A549 (cell line): ENCODE measurements at regions not wholly inside any gene's neighbourhood (a gene's known extent, or its start where the extent isn't known, plus 50 kb on each side); places are given as distances from the start of the nearest gene placed in this dataset.

Source experiments
- ATAC-seq, 2 experiments: fragments of 200-7000 bp in 1 of 2; fragments of >200 bp in 1 of 2; cut with Nextera tagmentation in 1 of 2; cut with Tn5 transposase in 1 of 2; 3 replicates each; pipeline versions ENCODE4 v1.8.0 to v1.9.1; 2018 to 2020; ENCODE audit warnings: mild to moderate bottlenecking in 1 of 2, moderate library complexity in 1 of 2
- CTCF ChIA-PET: fragments of 300-600 bp; sonication (Branson Sonifier 250); formaldehyde crosslinking; extraction: SDS; loops from one replicate; lab custom pipeline; 2021; ENCODE audit warnings: antibody characterized with exemption, inconsistent platforms; lab: Yijun Ruan, JAX
- POLR2A ChIA-PET: fragments of 350-600 bp; formaldehyde crosslinking; extraction: SDS; loops from one replicate; lab custom pipeline; 2021; ENCODE audit warnings: antibody characterized with exemption, inconsistent platforms; lab: Yijun Ruan, JAX
- DNase-seq, 2 experiments: peaks; one replicate each; pipeline versions ENCODE4 v3.0.0 to v3.0.0-alpha.2; 2011 to 2016; ENCODE audit warnings: low read depth in 1 of 2, low spot score in 1 of 2
- FAIRE-seq: peaks from 2 replicates; lab custom pipeline; 2011; peaks lifted over from hg19 to GRCh38; lab: Jason Lieb, UNC
- H3K27ac ChIP-seq, 2 experiments: fragments of >200 bp; sonication (Bioruptor Twin); formaldehyde crosslinking; 3 replicates each; pipeline ENCODE4 v1.5.1; 2016 to 2017
- H3K4me1 ChIP-seq: fragments of >200 bp; sonication (Bioruptor Twin); formaldehyde crosslinking; 3 replicates; pipeline ENCODE4 v1.6.1; 2016
- H3K4me2 ChIP-seq: fragments of >200 bp; sonication (Bioruptor Twin); formaldehyde crosslinking; 3 replicates; pipeline ENCODE4 v1.6.1; 2016
- H3K4me3 ChIP-seq: fragments of >200 bp; sonication (Bioruptor Twin); formaldehyde crosslinking; 3 replicates; pipeline ENCODE4 v1.5.1; 2016
- H3K9me3 ChIP-seq: fragments of >200 bp; sonication (Bioruptor Twin); formaldehyde crosslinking; 3 replicates; pipeline ENCODE4 v1.6.1; 2016
- ATOH8 ChIP-seq: fragments of 250-450 bp; sonication (Bioruptor Pico); IDR thresholded peaks from 2 replicates; pipeline ENCODE4 v1.5.0; 2020; ENCODE audit warnings: low read depth, mild to moderate bottlenecking, moderate library complexity
- BCL3 ChIP-seq: fragments of >200 bp; sonication (Bioruptor Twin); formaldehyde crosslinking; IDR thresholded peaks from 3 replicates; pipeline ENCODE4 v1.6.1; 2016
- CHD2 ChIP-seq: fragments of 150-350 bp; IDR thresholded peaks from 2 replicates; pipeline ENCODE4 v1.6.1; 2014; ENCODE audit warnings: low read length; ENCODE audit not compliant: partially characterized antibody
- CHD4 ChIP-seq: fragments of 200-600 bp; sonication (generic); IDR thresholded peaks from 2 replicates; pipeline ENCODE4 v1.6.1; 2016; ENCODE audit warnings: antibody characterized with exemption, mild to moderate bottlenecking, borderline replicate concordance
- CTCF ChIP-seq: fragments of >200 bp; sonication (Bioruptor Twin); formaldehyde crosslinking; IDR thresholded peaks from 3 replicates; pipeline ENCODE4 v1.5.1; 2016
- EHF ChIP-seq: fragments of 250-450 bp; sonication (Bioruptor Pico); IDR thresholded peaks from 2 replicates; pipeline ENCODE4 v1.5.0; 2020; ENCODE audit warnings: mild to moderate bottlenecking
- EHMT2 ChIP-seq: fragments of 200-600 bp; sonication (generic); IDR thresholded peaks from 2 replicates; pipeline ENCODE4 v1.6.1; 2016; ENCODE audit warnings: antibody characterized with exemption, low read depth, mild to moderate bottlenecking, moderate library complexity
- FOXS1 ChIP-seq: fragments of 250-450 bp; sonication (Bioruptor Pico); IDR thresholded peaks from 2 replicates; pipeline ENCODE4 v1.5.0; 2020; ENCODE audit warnings: mild to moderate bottlenecking, moderate library complexity
- HEYL ChIP-seq: fragments of 250-450 bp; sonication (Bioruptor Pico); IDR thresholded peaks from 2 replicates; pipeline ENCODE4 v1.8.0; 2021; ENCODE audit warnings: mild to moderate bottlenecking, moderate library complexity
- HMGXB4 ChIP-seq: fragments of 250-450 bp; sonication (Bioruptor Pico); IDR thresholded peaks from 2 replicates; pipeline ENCODE4 v1.5.0; 2021; ENCODE audit warnings: mild to moderate bottlenecking, moderate library complexity, borderline replicate concordance
- HOXB13 ChIP-seq: fragments of 250-450 bp; sonication (Bioruptor Pico); IDR thresholded peaks from 2 replicates; pipeline ENCODE4 v1.5.0; 2020; ENCODE audit warnings: low read depth, mild to moderate bottlenecking, moderate library complexity
- HOXB5 ChIP-seq: fragments of 250-450 bp; sonication (Bioruptor Pico); IDR thresholded peaks from 2 replicates; pipeline ENCODE4 v1.5.0; 2020; ENCODE audit warnings: mild to moderate bottlenecking, moderate library complexity
- KDM1A ChIP-seq: fragments of 200-600 bp; sonication (generic); IDR thresholded peaks from 2 replicates; pipeline ENCODE4 v1.6.1; 2016; ENCODE audit warnings: low read depth, mild to moderate bottlenecking
- MYC ChIP-seq: IDR thresholded peaks from 2 replicates; pipeline ENCODE4 v1.6.1; 2012; ENCODE audit warnings: mild to moderate bottlenecking, inconsistent platforms, low read length, improper control_type of control experiment, borderline replicate concordance
- NFE2L2 ChIP-seq: fragments of 150-350 bp; conservative IDR thresholded peaks from 2 replicates; pipeline ENCODE4 v1.6.1; 2014; ENCODE audit warnings: low read length
- NR3C1 ChIP-seq: fragments of >200 bp; sonication (Bioruptor Twin); formaldehyde crosslinking; IDR thresholded peaks from 3 replicates; pipeline ENCODE4 v1.6.1; 2017
- PHF8 ChIP-seq: fragments of 200-600 bp; sonication (generic); IDR thresholded peaks from 2 replicates; pipeline ENCODE4 v1.6.1; 2016; ENCODE audit warnings: low read depth, mild to moderate bottlenecking, antibody characterized with exemption, moderate library complexity, borderline replicate concordance
- RAD21 ChIP-seq, 2 experiments: fragments of >200 bp in 1 of 2; sonication (Bioruptor Twin) in 1 of 2; formaldehyde crosslinking in 1 of 2; IDR thresholded peaks in 1 of 2; conservative IDR thresholded peaks in 1 of 2; 2 replicates in 1 of 2; 3 replicates in 1 of 2; pipeline ENCODE4 v1.6.1; 2012 to 2018; ENCODE audit warnings: inconsistent platforms in 1 of 2
- RARB ChIP-seq: fragments of 250-450 bp; sonication (Bioruptor Pico); IDR thresholded peaks from 2 replicates; pipeline ENCODE4 v1.8.0; 2021; ENCODE audit warnings: mild to moderate bottlenecking, moderate library complexity
- REST ChIP-seq: fragments of 200-600 bp; sonication (generic); IDR thresholded peaks from 2 replicates; pipeline ENCODE4 v1.6.1; 2016; ENCODE audit warnings: antibody characterized with exemption, mild to moderate bottlenecking, moderate library complexity
- USF2 ChIP-seq: fragments of 450-650 bp; IDR thresholded peaks from 2 replicates; pipeline ENCODE4 v1.6.1; 2014; ENCODE audit warnings: antibody characterized with exemption
- WGBS: methylation state at CpG from one replicate; pipeline ENCODE4 v1.1.6; 2017; ENCODE audit errors: missing lambda C conversion rate; 5-methylcytosine and 5-hydroxymethylcytosine counted together

- 44% methylated on average over 4 of the region's 4 CpGs for WGBS
- H3K4me1 ChIP-seq: no peaks in the 10 kb centered on the region
- no peak for FAIRE-seq
- no peaks in the 10 kb centered on the region for H3K9me3 ChIP-seq
- POLR2A ChIA-PET: no interaction called here
- ATAC-seq: no peak
- DNase-seq: no peak
- no peak overlapping the region for H3K27ac ChIP-seq
- TF ChIP-seq HEYL (CRISPR knock-in tag) (no peak), KDM1A (no peak), CHD4 (no peak)
- H3K4me3 ChIP-seq: no peak overlapping the region
- H3K4me2 ChIP-seq: no peak overlapping the region
- CTCF ChIA-PET: no interaction called here
These were observed 74.7 kb upstream of the INTU start for GRCh38 chr4:127558088-127558487.

- H3K9me3 ChIP-seq: no peaks in the 10 kb centered on the region
- ChIA-PET POLR2A (no interaction called here), CTCF (interaction anchor here (1.1 kb wide), 1 partner anchor 59 kb away, joined by 3 read pairs; no protein-coding TSS in a partner anchor)
- DNase-seq (no peak), FAIRE-seq (no peak), ATAC-seq (no peak)
- no peak overlapping the region for H3K4me2 ChIP-seq
- H3K27ac ChIP-seq: no peak overlapping the region
- WGBS: 0% methylated on average over 1 of the region's 4 CpGs
- no peak overlapping the region for H3K4me3 ChIP-seq
- H3K4me1 ChIP-seq: no peaks in the 10 kb centered on the region
- TF ChIP-seq PHF8 (no peak), RAD21 (conservative IDR thresholded peaks at IDR 0.05 in 1 of 2, IDR thresholded peaks at IDR 0.05 in 1 of 2) (no peak), HOXB13 (no peak), NFE2L2 (no peak), REST (no peak), EHF (CRISPR knock-in tag) (no peak), ATOH8 (no peak), MYC (no peak), CHD2 (no peak), EHMT2 (no peak), FOXS1 (CRISPR knock-in tag) (no peak), RARB (CRISPR knock-in tag) (no peak), HMGXB4 (CRISPR knock-in tag) (no peak), USF2 (no peak), HOXB5 (CRISPR knock-in tag) (no peak), BCL3 (no peak), HEYL (CRISPR knock-in tag) (no peak), NR3C1 (no peak), CTCF (no peak)
These were observed 74.0 kb upstream of the INTU start for GRCh38 chr4:127558489-127559407.
